ENCODE measurements at regions not wholly inside any gene's neighbourhood (a gene's known extent, or its start where the extent isn't known, plus 50 kb on each side); places are given as distances from the start of the nearest gene placed in this dataset.

- no peaks in the 10 kb centered on the region for H3K4me1 ChIP-seq (ENCODE audit: control insufficient read depth in 1 of 2, insufficient read depth in 1 of 2, low read depth in 1 of 2, low read length in 1 of 2)
- no peaks in the 10 kb centered on the region for H3K27me3 ChIP-seq
- no peak overlapping the region for H3K27ac ChIP-seq
- H3K36me3 ChIP-seq: no peaks in the 10 kb centered on the region
- no peak overlapping the region for H3K4me3 ChIP-seq (ENCODE audit: low read depth in 1 of 2, low read length in 1 of 2)
- H3K9me3 ChIP-seq: no peaks in the 10 kb centered on the region
- no peak for TF ChIP-seq CTCF (IDR thresholded peaks at IDR 0.05)
Measured at GRCh38 chr12:105569886-105570285, 239.4 kb downstream of the C12orf75 start.

GRCh38 chr12:105570944-105571343, 240.5 kb downstream of the C12orf75 start:
- no peaks in the 10 kb centered on the region for H3K36me3 ChIP-seq
- no peak overlapping the region for H3K4me3 ChIP-seq (ENCODE audit: low read depth in 1 of 2, low read length in 1 of 2)

GRCh38 chr12:105573574-105573973, 243.1 kb downstream of the C12orf75 start:
- no peaks in the 10 kb centered on the region for H3K4me1 ChIP-seq (ENCODE audit: control insufficient read depth in 1 of 2, insufficient read depth in 1 of 2, low read depth in 1 of 2, low read length in 1 of 2)

More at GRCh38 chr12:105570944-105571343, 240.5 kb downstream of the C12orf75 start:
- TF ChIP-seq CTCF (IDR thresholded peaks at IDR 0.05): no peak
- Histone ChIP-seq H3K27me3 (no peaks in the 10 kb centered on the region), H3K9me3 (no peaks in the 10 kb centered on the region), H3K27ac (no peak overlapping the region), H3K4me1 (ENCODE audit: control insufficient read depth in 1 of 2, insufficient read depth in 1 of 2, low read depth in 1 of 2, low read length in 1 of 2) (no peaks in the 10 kb centered on the region)

GRCh38 chr12:105574056-105574715, 243.7 kb downstream of the C12orf75 start:
- no peaks in the 10 kb centered on the region for H3K27me3 ChIP-seq
- no peak for TF ChIP-seq CTCF (IDR thresholded peaks at IDR 0.05)
- no peaks in the 10 kb centered on the region for H3K36me3 ChIP-seq
- H3K27ac ChIP-seq: no peak overlapping the region
- no peaks in the 10 kb centered on the region for H3K4me1 ChIP-seq (ENCODE audit: control insufficient read depth in 1 of 2, insufficient read depth in 1 of 2, low read depth in 1 of 2, low read length in 1 of 2)
- H3K9me3 ChIP-seq: no peaks in the 10 kb centered on the region
- H3K4me3 ChIP-seq (ENCODE audit: low read depth in 1 of 2, low read length in 1 of 2): no peak overlapping the region

More at GRCh38 chr12:105573574-105573973, 243.1 kb downstream of the C12orf75 start:
- no peaks in the 10 kb centered on the region for H3K9me3 ChIP-seq
- H3K36me3 ChIP-seq: no peaks in the 10 kb centered on the region
- no peak overlapping the region for H3K4me3 ChIP-seq (ENCODE audit: low read depth in 1 of 2, low read length in 1 of 2)
- H3K27me3 ChIP-seq: no peaks in the 10 kb centered on the region
- H3K27ac ChIP-seq: no peak overlapping the region
- no peak for TF ChIP-seq CTCF (IDR thresholded peaks at IDR 0.05)

GRCh38 chr12:105575235-105575634, 244.7 kb downstream of the C12orf75 start:
- Histone ChIP-seq H3K4me1 (ENCODE audit: control insufficient read depth in 1 of 2, insufficient read depth in 1 of 2, low read depth in 1 of 2, low read length in 1 of 2) (no peaks in the 10 kb centered on the region), H3K4me3 (ENCODE audit: low read depth in 1 of 2, low read length in 1 of 2) (no peak overlapping the region), H3K36me3 (no peaks in the 10 kb centered on the region), H3K27ac (no peak overlapping the region), H3K27me3 (no peaks in the 10 kb centered on the region), H3K9me3 (no peaks in the 10 kb centered on the region)
- no peak for TF ChIP-seq CTCF (IDR thresholded peaks at IDR 0.05)

Data from neutrophil (primary cell).